Osteoblast (primary cell): ENCODE measurements at regions not wholly inside any gene's neighbourhood (a gene's known extent, or its start where the extent isn't known, plus 50 kb on each side); places are given as distances from the start of the nearest gene placed in this dataset.

ENCODE experiments used
- DNase-seq: peaks from one replicate; pipeline ENCODE4 v3.0.0; 2011; ENCODE audit warnings: low spot score, mixed read lengths; ENCODE audit not compliant: insufficient read length; ENCODE audit errors: missing footprints
- H2AFZ ChIP-seq: 2 replicates; pipeline ENCODE4 v1.6.0; 2011; ENCODE audit warnings: mild to moderate bottlenecking, low read length
- H3K27ac ChIP-seq: 2 replicates; pipeline ENCODE4 v1.5.1; 2011; ENCODE audit warnings: mild to moderate bottlenecking, low read depth, low read length, moderate library complexity
- H3K27me3 ChIP-seq: 2 replicates; pipeline ENCODE4 v1.6.0; 2012; ENCODE audit warnings: mild to moderate bottlenecking, control low read depth, inconsistent platforms, low read length, moderate library complexity; ENCODE audit not compliant: insufficient read depth
- H3K36me3 ChIP-seq: 2 replicates; pipeline ENCODE4 v1.5.1; 2011; ENCODE audit warnings: mild to moderate bottlenecking, low read length, control low read depth, moderate library complexity; ENCODE audit not compliant: insufficient read depth
- H3K4me1 ChIP-seq: 2 replicates; pipeline ENCODE4 v1.5.1; 2011; ENCODE audit warnings: mild to moderate bottlenecking, low read length, control low read depth, moderate library complexity; ENCODE audit not compliant: insufficient read depth
- H3K4me2 ChIP-seq: 2 replicates; pipeline ENCODE4 v1.6.0; 2011; ENCODE audit warnings: mild to moderate bottlenecking, low read length; ENCODE audit not compliant: insufficient read depth
- H3K4me3 ChIP-seq: fragments of 200-600 bp; sonication (generic); 3 replicates; pipeline ENCODE4 v1.5.1; 2012; ENCODE audit warnings: mild to moderate bottlenecking, low read length, inconsistent platforms; ENCODE audit not compliant: insufficient read depth
- H3K79me2 ChIP-seq: 2 replicates; pipeline ENCODE4 v1.6.0; 2012; ENCODE audit warnings: mild to moderate bottlenecking, low read length, control low read depth, inconsistent platforms; ENCODE audit not compliant: insufficient read depth
- H3K9me3 ChIP-seq: 2 replicates; pipeline ENCODE4 v1.5.1; 2011; ENCODE audit warnings: low read depth, low read length, control low read depth
- H4K20me1 ChIP-seq: 2 replicates; pipeline ENCODE4 v1.6.0; 2012; ENCODE audit warnings: mild to moderate bottlenecking, low read length, control low read depth; ENCODE audit not compliant: insufficient read depth
- CTCF ChIP-seq: IDR thresholded peaks from 2 replicates; pipeline ENCODE4 v1.5.1; 2011; ENCODE audit warnings: mild to moderate bottlenecking, low read depth, low read length, moderate library complexity; ENCODE audit errors: extremely low read depth

- H2AFZ ChIP-seq: no peak overlapping the region
- TF ChIP-seq CTCF: no peak
- peak; percentile 13 for DNase-seq
- H3K4me3 ChIP-seq: no peak overlapping the region
- H4K20me1 ChIP-seq: no peaks in the 10 kb centered on the region
- H3K4me2 ChIP-seq: no peak overlapping the region
- H3K9me3 ChIP-seq: no peaks in the 10 kb centered on the region
- peaks cover 29% of the 10 kb centered on the region for H3K27me3 ChIP-seq
- no peaks in the 10 kb centered on the region for H3K79me2 ChIP-seq
- no peaks in the 10 kb centered on the region for H3K36me3 ChIP-seq
- H3K27ac ChIP-seq: no peak overlapping the region
- no peaks in the 10 kb centered on the region for H3K4me1 ChIP-seq
Measured at GRCh38 chr3:128569756-128570155, 76.8 kb upstream of the GATA2 start.

- TF ChIP-seq CTCF: no peak
- Histone ChIP-seq H3K4me1 (no peaks in the 10 kb centered on the region), H3K36me3 (no peaks in the 10 kb centered on the region), H3K4me2 (no peak overlapping the region), H3K4me3 (no peak overlapping the region), H3K9me3 (no peaks in the 10 kb centered on the region), H3K27me3 (peaks cover 29% of the 10 kb centered on the region), H3K79me2 (no peaks in the 10 kb centered on the region), H4K20me1 (no peaks in the 10 kb centered on the region), H3K27ac (no peak overlapping the region), H2AFZ (no peak overlapping the region)
- DNase-seq: peak; percentile 79
Measured at GRCh38 chr3:128568602-128569490, 75.8 kb upstream of the GATA2 start.

- Histone ChIP-seq H3K4me2 (no peak overlapping the region), H2AFZ (no peak overlapping the region), H3K9me3 (no peaks in the 10 kb centered on the region), H3K27ac (no peak overlapping the region), H3K79me2 (no peaks in the 10 kb centered on the region), H3K27me3 (peaks cover 24% of the 10 kb centered on the region), H3K4me1 (no peaks in the 10 kb centered on the region), H3K4me3 (no peak overlapping the region), H4K20me1 (no peaks in the 10 kb centered on the region), H3K36me3 (no peaks in the 10 kb centered on the region)
- peak; percentile 65 for DNase-seq
- TF ChIP-seq CTCF: no peak
Measured at GRCh38 chr3:128567705-128568356, 74.8 kb upstream of the GATA2 start.

- H3K9me3 ChIP-seq: no peaks in the 10 kb centered on the region
- no peak overlapping the region for H2AFZ ChIP-seq
- no peaks in the 10 kb centered on the region for H4K20me1 ChIP-seq
- H3K27ac ChIP-seq: no peak overlapping the region
- TF ChIP-seq CTCF: no peak
- H3K4me1 ChIP-seq: no peaks in the 10 kb centered on the region
- no peak for DNase-seq
- no peaks in the 10 kb centered on the region for H3K79me2 ChIP-seq
- H3K4me2 ChIP-seq: no peak overlapping the region
- no peaks in the 10 kb centered on the region for H3K36me3 ChIP-seq
- H3K4me3 ChIP-seq: no peak overlapping the region
- peaks cover 24% of the 10 kb centered on the region for H3K27me3 ChIP-seq
Measured at GRCh38 chr3:128567141-128567540, 74.1 kb upstream of the GATA2 start.
